ENCODE measurements at regions not wholly inside any gene's neighbourhood (a gene's known extent, or its start where the extent isn't known, plus 50 kb on each side); places are given as distances from the start of the nearest gene placed in this dataset.

GRCh38 chr10:29030900-29031299 lies 258.0 kb upstream of the LYZL1 start:
- Mint-ChIP-seq H3K4me1 (ENCODE audit: low read depth, unreplicated experiment) (no peaks in the 10 kb centered on the region), H3K27ac (ENCODE audit: unreplicated experiment) (no peak overlapping the region), H3K9me3 (ENCODE audit: unreplicated experiment) (no peaks in the 10 kb centered on the region), H3K27me3 (ENCODE audit: unreplicated experiment) (peaks cover 2% of the 10 kb centered on the region), H3K4me3 (ENCODE audit: unreplicated experiment) (no peak overlapping the region), H3K36me3 (ENCODE audit: unreplicated experiment) (no peaks in the 10 kb centered on the region)
- no peak for DNase-seq
- TF ChIP-seq CTCF (IDR thresholded peaks at IDR 0.05; ENCODE audit: partially characterized antibody, unreplicated experiment): no peak

- H3K9me3 Mint-ChIP-seq (ENCODE audit: unreplicated experiment): no peaks in the 10 kb centered on the region
- H3K4me3 Mint-ChIP-seq (ENCODE audit: unreplicated experiment): no peak overlapping the region
- H3K27ac Mint-ChIP-seq (ENCODE audit: unreplicated experiment): no peak overlapping the region
- H3K4me1 Mint-ChIP-seq (ENCODE audit: low read depth, unreplicated experiment): no peaks in the 10 kb centered on the region
- H3K27me3 Mint-ChIP-seq (ENCODE audit: unreplicated experiment): peaks cover 2% of the 10 kb centered on the region
- no peak for TF ChIP-seq CTCF (IDR thresholded peaks at IDR 0.05; ENCODE audit: partially characterized antibody, unreplicated experiment)
- H3K36me3 Mint-ChIP-seq (ENCODE audit: unreplicated experiment): no peaks in the 10 kb centered on the region
- no peak for DNase-seq
Measured at GRCh38 chr10:29032169-29032568, 256.7 kb upstream of the LYZL1 start.

DNA sequence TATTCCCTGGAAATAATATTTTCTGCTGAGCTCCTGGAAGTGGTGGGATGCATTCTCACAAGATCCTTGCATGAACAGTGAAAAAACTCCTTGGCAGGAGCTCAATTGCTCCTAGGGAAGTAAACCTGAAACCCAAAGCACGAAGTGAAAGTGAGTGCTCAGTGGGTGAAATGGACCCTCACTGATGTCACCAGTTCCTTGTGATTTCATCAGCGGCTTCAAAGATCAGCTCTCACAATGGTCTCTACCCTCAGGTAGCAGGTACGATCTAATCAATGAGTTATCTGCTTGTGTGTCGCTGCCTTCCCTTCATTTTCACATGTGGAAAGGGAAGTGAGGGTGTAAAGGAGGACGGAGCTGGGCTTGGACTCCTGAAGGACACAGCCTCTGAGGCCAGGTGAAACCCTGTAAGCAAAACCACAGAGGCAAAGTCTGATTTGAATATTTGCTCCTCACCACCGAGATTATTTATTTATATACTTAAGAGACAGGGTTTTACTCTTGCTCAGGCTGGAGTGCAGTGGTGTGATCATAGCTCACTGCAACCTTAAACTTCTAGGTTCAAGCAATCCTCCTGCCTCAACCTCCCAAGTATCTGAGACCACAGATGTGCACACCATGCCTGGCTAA lies 255.4 kb upstream of the LYZL1 start:
- Mint-ChIP-seq H3K36me3 (ENCODE audit: unreplicated experiment) (no peaks in the 10 kb centered on the region), H3K27ac (ENCODE audit: unreplicated experiment) (no peak overlapping the region), H3K9me3 (ENCODE audit: unreplicated experiment) (no peaks in the 10 kb centered on the region), H3K4me3 (ENCODE audit: unreplicated experiment) (no peak overlapping the region), H3K4me1 (ENCODE audit: low read depth, unreplicated experiment) (no peaks in the 10 kb centered on the region), H3K27me3 (ENCODE audit: unreplicated experiment) (peaks cover under 1% of the 10 kb centered on the region)
- no peak for DNase-seq
- TF ChIP-seq CTCF (IDR thresholded peaks at IDR 0.05; ENCODE audit: partially characterized antibody, unreplicated experiment): no peak

DNA sequence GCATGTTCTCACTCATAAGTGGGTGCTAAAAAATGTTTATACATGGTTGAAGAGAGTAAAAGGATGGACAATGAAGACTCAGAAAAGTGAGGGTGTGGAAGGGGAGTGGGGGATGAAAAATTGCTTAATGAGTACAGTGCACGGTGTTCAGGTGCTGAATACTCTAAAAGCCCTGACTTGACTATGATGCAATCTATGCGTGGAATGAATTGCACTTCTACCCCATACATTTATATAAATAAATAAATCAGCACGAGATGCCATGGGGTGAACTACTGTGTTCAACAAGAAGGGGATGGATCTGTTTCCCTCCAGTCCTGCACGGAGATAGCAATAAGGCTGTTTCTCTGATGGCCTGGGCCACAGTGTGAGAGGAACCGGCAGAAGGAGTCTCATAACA lies 254.3 kb upstream of the LYZL1 start:
- H3K27ac Mint-ChIP-seq (ENCODE audit: unreplicated experiment): no peak overlapping the region
- no peaks in the 10 kb centered on the region for H3K27me3 Mint-ChIP-seq (ENCODE audit: unreplicated experiment)
- no peaks in the 10 kb centered on the region for H3K36me3 Mint-ChIP-seq (ENCODE audit: unreplicated experiment)
- TF ChIP-seq CTCF (IDR thresholded peaks at IDR 0.05; ENCODE audit: partially characterized antibody, unreplicated experiment): no peak
- H3K4me1 Mint-ChIP-seq (ENCODE audit: low read depth, unreplicated experiment): no peaks in the 10 kb centered on the region
- no peak for DNase-seq
- no peaks in the 10 kb centered on the region for H3K9me3 Mint-ChIP-seq (ENCODE audit: unreplicated experiment)
- no peak overlapping the region for H3K4me3 Mint-ChIP-seq (ENCODE audit: unreplicated experiment)

- no peak for TF ChIP-seq CTCF (IDR thresholded peaks at IDR 0.05; ENCODE audit: partially characterized antibody, unreplicated experiment)
- peaks cover 6% of the 10 kb centered on the region for H3K27me3 Mint-ChIP-seq (ENCODE audit: unreplicated experiment)
- peaks cover 1% of the 10 kb centered on the region for H3K9me3 Mint-ChIP-seq (ENCODE audit: unreplicated experiment)
- no peak overlapping the region for H3K27ac Mint-ChIP-seq (ENCODE audit: unreplicated experiment)
- no peak for DNase-seq
- no peak overlapping the region for H3K4me3 Mint-ChIP-seq (ENCODE audit: unreplicated experiment)
- H3K4me1 Mint-ChIP-seq (ENCODE audit: low read depth, unreplicated experiment): no peaks in the 10 kb centered on the region
- H3K36me3 Mint-ChIP-seq (ENCODE audit: unreplicated experiment): peaks cover 11% of the 10 kb centered on the region
Measured at GRCh38 chr10:29035721-29036120, 253.1 kb upstream of the LYZL1 start.
